ACC112 (cell line): ENCODE measurements at regions not wholly inside any gene's neighbourhood (a gene's known extent, or its start where the extent isn't known, plus 50 kb on each side); places are given as distances from the start of the nearest gene placed in this dataset.
"Not testable (repeated sequence)": the region's sequence is repeated elsewhere in the genome, so short reads cannot be mapped to it uniquely, and the experiment has no call there.

Experiments
- H2AFZ ChIP-seq: fragments of 200-600 bp; sonication (generic); one replicate; pipeline ENCODE4 v1.6.0; 2017; ENCODE audit warnings: antibody characterized with exemption, low read length; ENCODE audit not compliant: unreplicated experiment
- H3K27ac ChIP-seq: fragments of 200-600 bp; sonication (generic); 2 replicates; pipeline ENCODE4 v1.5.1; 2014; ENCODE audit warnings: low read depth, mild to moderate bottlenecking, antibody characterized with exemption, low read length, moderate library complexity
- H3K27me3 ChIP-seq: fragments of 200-600 bp; sonication (generic); 2 replicates; pipeline ENCODE4 v1.6.1; 2014; ENCODE audit warnings: mild to moderate bottlenecking, antibody characterized with exemption, low read length, moderate library complexity, mixed read lengths; ENCODE audit not compliant: insufficient read depth
- H3K36me3 ChIP-seq: fragments of 200-600 bp; sonication (generic); 2 replicates; pipeline ENCODE4 v1.6.1; 2016; ENCODE audit warnings: mild to moderate bottlenecking, antibody characterized with exemption, low read length, moderate library complexity, mixed read lengths; ENCODE audit not compliant: insufficient read depth
- H3K4me1 ChIP-seq: fragments of 200-600 bp; sonication (generic); one replicate; pipeline ENCODE4 v1.6.1; 2016; ENCODE audit warnings: low read length, mixed read lengths; ENCODE audit not compliant: insufficient read depth, unreplicated experiment, control insufficient read depth
- H3K4me3 ChIP-seq: fragments of 200-600 bp; sonication (generic); 2 replicates; pipeline ENCODE4 v1.5.1; 2014; ENCODE audit warnings: mild to moderate bottlenecking, low read depth, low read length
- H3K79me2 ChIP-seq: fragments of 200-600 bp; sonication (generic); one replicate; pipeline ENCODE4 v1.6.0; 2016; ENCODE audit warnings: low read length; ENCODE audit not compliant: control insufficient read depth, unreplicated experiment, insufficient read depth

DNA sequence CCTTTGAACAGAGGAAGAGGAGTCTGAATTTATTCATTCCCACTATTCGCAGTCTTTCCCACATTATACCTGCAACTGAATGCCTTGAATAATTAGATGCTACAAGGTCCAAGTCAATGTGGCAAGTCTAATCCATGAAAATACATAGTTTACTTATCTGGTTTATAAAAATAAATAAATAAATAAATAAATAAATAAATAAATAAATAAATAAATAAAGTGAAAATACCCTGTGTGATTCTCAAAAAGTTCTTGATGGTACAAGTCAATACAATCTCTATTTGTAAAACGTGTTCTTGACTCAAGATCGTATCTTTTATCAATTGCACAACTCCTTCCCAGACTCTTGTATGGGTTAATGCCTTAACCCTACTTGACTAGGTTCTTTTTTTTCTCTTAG is 417.7 kb downstream of the ZWINT start:
- H2AFZ ChIP-seq, result no peak overlapping the region
- H3K4me3 ChIP-seq, result no peak overlapping the region
- no peaks in the 10 kb centered on the region for H3K4me1 ChIP-seq
- no peaks in the 10 kb centered on the region for H3K36me3 ChIP-seq
- no peaks in the 10 kb centered on the region for H3K27me3 ChIP-seq
- no peaks in the 10 kb centered on the region for H3K79me2 ChIP-seq
- no peak overlapping the region for H3K27ac ChIP-seq

DNA sequence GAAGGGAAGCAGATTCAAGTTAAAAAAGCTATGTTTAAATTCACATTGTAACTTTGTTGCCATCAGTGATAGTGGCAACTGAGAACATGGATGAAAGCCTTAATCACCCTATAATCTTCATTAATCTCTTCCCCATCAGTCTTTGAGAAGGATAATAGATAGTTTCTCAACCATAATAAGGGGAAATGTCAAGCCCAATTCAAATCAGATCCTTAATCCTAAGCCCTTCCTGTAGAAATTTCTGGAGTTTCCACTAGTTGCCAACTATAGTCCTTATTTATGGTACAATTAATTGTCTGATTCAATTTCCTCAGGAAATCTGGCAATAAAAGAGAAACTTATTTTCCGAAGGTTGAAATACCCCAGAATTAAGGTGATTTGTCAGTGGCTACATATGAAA is 431.8 kb downstream of the ZWINT start:
- Histone ChIP-seq H3K4me3 (no peak overlapping the region), H3K4me1 (no peaks in the 10 kb centered on the region), H2AFZ (no peak overlapping the region), H3K79me2 (no peaks in the 10 kb centered on the region), H3K27ac (no peak overlapping the region), H3K36me3 (no peaks in the 10 kb centered on the region), H3K27me3 (no peaks in the 10 kb centered on the region)

DNA sequence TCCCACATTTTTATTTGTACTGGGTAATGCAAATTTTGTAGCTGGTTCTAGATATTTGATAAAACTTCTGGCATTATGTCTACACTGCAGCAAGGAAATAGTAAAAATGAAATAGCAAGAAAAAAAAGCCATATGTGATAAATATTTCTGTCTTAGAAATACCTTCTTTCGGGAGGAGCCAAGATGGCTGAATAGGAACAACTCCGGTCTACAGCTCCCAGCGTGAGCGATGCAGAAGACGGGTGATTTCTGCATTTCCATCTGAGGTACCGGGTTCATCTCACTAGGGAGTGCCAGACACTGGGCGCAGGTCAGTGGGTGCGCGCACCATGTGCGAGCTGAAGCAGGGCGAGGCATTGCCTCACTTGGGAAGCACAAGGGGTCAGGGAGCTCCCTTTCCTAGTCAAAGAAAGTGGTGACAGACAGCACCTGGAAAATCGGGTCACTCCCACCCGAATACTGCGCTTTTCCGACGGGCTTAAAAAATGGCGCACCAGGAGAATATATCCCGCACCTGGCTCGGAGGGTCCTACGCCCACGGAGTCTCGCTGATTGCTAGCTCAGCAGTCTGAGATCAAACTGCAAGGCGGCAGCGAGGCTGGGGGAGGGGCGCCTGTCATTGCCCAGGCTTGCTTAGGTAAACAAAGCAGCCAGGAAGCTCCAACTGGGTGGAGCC is 461.4 kb downstream of the ZWINT start:
- H3K36me3 ChIP-seq, H3K4me1 ChIP-seq, H2AFZ ChIP-seq, H3K79me2 ChIP-seq, H3K27me3 ChIP-seq, H3K4me3 ChIP-seq, H3K27ac ChIP-seq: not testable (repeated sequence)

DNA sequence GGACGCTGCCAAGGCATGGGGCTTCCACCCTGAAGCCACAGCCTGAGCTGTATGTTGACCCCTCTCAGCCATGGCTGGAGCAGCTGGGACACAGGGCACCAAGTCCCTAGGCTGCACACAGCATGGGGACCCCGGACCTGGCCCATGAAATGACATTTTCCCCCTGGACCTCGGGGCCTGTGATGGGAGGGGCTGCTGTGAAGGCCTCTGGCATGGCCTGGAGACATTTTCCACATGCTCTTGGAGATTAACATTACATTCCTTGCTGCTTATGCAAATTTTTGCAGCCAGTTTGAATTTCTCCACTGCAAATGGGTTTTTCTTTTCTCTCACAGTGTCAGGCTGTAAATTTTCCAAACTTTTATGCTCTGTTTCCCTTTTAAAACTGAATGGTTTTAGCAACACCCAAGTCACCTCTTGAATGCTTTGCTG is 463.6 kb downstream of the ZWINT start:
- no peaks in the 10 kb centered on the region for H3K27me3 ChIP-seq
- H2AFZ ChIP-seq, result no peak overlapping the region
- no peaks in the 10 kb centered on the region for H3K4me1 ChIP-seq
- H3K4me3 ChIP-seq, result no peak overlapping the region
- no peaks in the 10 kb centered on the region for H3K79me2 ChIP-seq
- no peaks in the 10 kb centered on the region for H3K36me3 ChIP-seq
- H3K27ac ChIP-seq, result no peak overlapping the region

DNA sequence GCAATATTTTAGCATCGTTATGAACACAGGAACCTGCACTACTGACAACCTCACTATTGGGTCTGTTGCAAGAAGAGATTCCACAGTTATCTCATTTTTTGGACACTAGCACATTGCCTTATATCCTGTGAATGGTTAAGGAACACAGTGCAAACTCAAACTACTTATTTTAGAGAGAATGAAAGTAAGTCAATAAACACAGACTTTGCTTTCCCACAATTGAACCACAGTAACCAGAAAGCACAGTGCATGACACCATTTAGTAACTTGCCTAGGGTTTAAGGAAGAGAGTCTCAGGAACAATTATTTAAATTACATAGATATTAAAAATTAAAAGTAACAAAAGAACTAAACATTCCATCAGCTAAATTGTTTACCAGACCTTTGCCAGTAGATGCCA is 468.8 kb downstream of the ZWINT start:
- Histone ChIP-seq H3K27me3 (no peaks in the 10 kb centered on the region), H3K4me3 (no peak overlapping the region), H3K27ac (no peak overlapping the region), H3K36me3 (no peaks in the 10 kb centered on the region), H2AFZ (no peak overlapping the region), H3K79me2 (no peaks in the 10 kb centered on the region), H3K4me1 (no peaks in the 10 kb centered on the region)

DNA sequence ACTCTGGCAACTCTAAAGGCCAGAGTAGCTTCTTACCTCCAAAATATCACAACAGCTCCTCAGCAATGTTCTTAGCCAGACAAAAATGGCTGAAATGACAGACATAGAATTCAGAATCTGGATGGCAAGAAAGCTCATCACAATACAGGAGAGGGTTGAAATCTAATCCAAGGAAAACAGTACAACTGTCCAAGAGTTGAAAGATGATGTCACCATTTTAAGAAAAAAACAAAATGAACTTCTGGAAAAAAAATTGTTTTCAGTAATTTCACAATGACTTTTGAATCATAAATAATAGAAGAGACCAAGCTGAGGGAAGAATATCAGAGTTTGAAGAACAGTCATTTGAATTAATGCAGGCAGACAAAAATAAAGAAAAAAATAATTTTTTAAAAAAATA is 479.5 kb downstream of the ZWINT start:
- no peak overlapping the region for H3K4me3 ChIP-seq
- no peaks in the 10 kb centered on the region for H3K4me1 ChIP-seq
- no peak overlapping the region for H2AFZ ChIP-seq
- no peaks in the 10 kb centered on the region for H3K79me2 ChIP-seq
- H3K36me3 ChIP-seq, result no peaks in the 10 kb centered on the region
- H3K27me3 ChIP-seq, result no peaks in the 10 kb centered on the region
- no peak overlapping the region for H3K27ac ChIP-seq

DNA sequence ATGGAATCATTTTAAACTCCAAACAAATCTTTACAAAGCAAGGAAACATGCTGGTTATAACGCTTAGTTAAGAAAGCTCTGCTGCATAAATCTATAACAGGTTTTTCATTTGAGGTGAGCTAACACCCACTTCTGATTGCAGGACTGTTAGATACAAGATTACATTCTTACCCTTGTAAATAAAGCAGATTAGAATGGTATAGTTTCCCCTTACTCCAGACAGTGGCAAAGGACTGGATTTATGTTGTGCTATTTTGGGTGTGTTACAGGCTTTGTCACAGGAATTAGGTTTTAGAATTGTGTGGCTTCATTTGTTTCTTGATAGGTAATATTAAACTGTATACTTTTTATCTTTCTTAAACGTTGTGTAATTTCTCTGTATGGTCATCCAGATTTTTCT is 487.6 kb downstream of the ZWINT start:
- no peak overlapping the region for H3K27ac ChIP-seq
- no peaks in the 10 kb centered on the region for H3K36me3 ChIP-seq
- no peak overlapping the region for H3K4me3 ChIP-seq
- H3K4me1 ChIP-seq, result no peaks in the 10 kb centered on the region
- H2AFZ ChIP-seq, result no peak overlapping the region
- no peaks in the 10 kb centered on the region for H3K27me3 ChIP-seq
- no peaks in the 10 kb centered on the region for H3K79me2 ChIP-seq

DNA sequence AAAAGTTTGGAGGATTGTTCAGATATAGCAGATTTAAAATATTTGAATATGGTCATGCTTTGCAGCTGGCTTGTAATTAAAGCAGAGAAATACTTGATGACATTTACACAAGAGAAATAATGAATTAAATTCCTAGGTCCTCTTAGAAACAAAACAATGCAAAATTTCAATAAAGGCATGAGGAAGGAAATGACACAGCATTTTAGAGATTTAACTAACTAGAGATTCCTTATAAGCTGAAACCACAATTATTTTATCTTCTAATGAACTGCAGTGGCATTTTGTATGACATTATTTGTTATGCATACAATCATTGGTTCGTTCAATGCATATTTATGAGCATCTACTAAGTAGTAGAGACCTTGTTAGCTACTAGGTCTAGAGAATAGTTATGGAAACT is 490.9 kb downstream of the ZWINT start:
- no peaks in the 10 kb centered on the region for H3K4me1 ChIP-seq
- no peak overlapping the region for H3K27ac ChIP-seq
- H2AFZ ChIP-seq, result no peak overlapping the region
- no peaks in the 10 kb centered on the region for H3K36me3 ChIP-seq
- no peaks in the 10 kb centered on the region for H3K27me3 ChIP-seq
- no peaks in the 10 kb centered on the region for H3K79me2 ChIP-seq
- H3K4me3 ChIP-seq, result no peak overlapping the region

DNA sequence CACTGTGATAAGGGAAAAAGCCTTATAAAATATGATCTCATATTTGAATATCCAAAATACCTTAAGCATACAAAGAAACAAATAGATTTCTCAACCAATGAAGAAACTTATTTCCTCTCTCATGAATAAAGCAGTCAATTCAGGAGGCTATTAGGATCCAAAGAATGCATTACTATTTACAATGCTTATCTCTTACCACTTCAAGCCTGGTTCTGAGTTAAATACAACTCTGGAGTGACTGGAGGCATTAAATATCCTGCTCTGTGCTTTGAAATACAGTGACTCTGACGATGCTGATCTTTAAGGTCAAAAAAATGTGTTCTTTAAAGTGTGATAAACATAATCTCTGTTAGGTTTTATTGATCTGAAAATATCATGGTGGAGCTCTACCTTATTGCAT is 493.2 kb downstream of the ZWINT start:
- no peaks in the 10 kb centered on the region for H3K36me3 ChIP-seq
- no peak overlapping the region for H3K4me3 ChIP-seq
- no peaks in the 10 kb centered on the region for H3K27me3 ChIP-seq
- H2AFZ ChIP-seq, result no peak overlapping the region
- H3K27ac ChIP-seq, result no peak overlapping the region
- no peaks in the 10 kb centered on the region for H3K79me2 ChIP-seq
- no peaks in the 10 kb centered on the region for H3K4me1 ChIP-seq

DNA sequence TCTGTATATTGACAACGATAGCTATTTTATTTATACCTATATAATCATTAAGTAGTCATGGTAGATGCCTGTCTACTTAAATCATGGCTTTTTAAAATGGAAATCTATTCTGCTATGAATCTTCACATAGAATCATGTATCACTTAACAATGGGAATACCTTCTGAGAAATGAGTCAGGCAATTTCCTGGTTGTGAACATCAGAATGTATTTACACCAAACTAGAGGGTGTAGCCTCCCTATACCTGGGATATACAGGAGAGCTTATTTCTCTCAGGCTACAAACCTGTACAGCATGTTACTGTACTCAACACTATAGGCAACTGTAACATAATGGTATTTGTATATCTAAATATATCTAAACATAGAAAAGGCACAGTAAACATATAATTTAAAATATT is 502.3 kb downstream of the ZWINT start:
- Histone ChIP-seq H3K27me3 (no peaks in the 10 kb centered on the region), H2AFZ (no peak overlapping the region), H3K4me1 (no peaks in the 10 kb centered on the region), H3K27ac (no peak overlapping the region), H3K4me3 (no peak overlapping the region), H3K79me2 (no peaks in the 10 kb centered on the region), H3K36me3 (no peaks in the 10 kb centered on the region)

DNA sequence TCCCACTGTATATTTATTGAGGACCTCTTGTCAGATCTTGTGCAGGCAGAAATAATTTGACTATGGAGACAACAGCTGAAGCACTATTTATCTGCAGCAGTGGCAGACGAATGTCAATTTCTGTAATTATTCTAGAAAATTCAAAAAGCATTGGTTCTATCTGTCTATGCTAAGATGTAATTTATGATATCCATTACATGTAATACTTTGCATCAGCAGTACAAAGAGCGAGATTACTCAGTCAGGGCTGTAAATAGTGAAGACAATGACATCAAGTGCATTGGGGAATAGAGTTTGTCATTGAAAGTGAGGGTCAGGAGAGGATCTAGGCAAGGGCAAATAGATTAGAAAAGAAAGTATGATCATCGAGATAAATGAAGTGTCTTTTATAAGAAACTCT is 508.2 kb downstream of the ZWINT start:
- H3K4me1 ChIP-seq, result no peaks in the 10 kb centered on the region
- H3K27ac ChIP-seq, result no peak overlapping the region
- no peak overlapping the region for H2AFZ ChIP-seq
- no peaks in the 10 kb centered on the region for H3K27me3 ChIP-seq
- H3K4me3 ChIP-seq, result no peak overlapping the region
- no peaks in the 10 kb centered on the region for H3K79me2 ChIP-seq
- no peaks in the 10 kb centered on the region for H3K36me3 ChIP-seq
